Karpas-422 (cell line): ENCODE measurements at regions not wholly inside any gene's neighbourhood (a gene's known extent, or its start where the extent isn't known, plus 50 kb on each side); places are given as distances from the start of the nearest gene placed in this dataset.

Experiments used
- DNase-seq: peaks from one replicate; pipeline ENCODE4 v3.0.0-alpha.2; 2015
- H2AFZ ChIP-seq: fragments of 200-600 bp; sonication (generic); 2 replicates; pipeline ENCODE4 v1.6.1; 2014; ENCODE audit warnings: antibody characterized with exemption, low read length, mixed read lengths
- H3K27ac ChIP-seq: fragments of 200-600 bp; sonication (generic); 2 replicates; pipeline ENCODE4 v1.5.1; 2014; ENCODE audit warnings: mild to moderate bottlenecking, low read length, moderate library complexity
- H3K27me3 ChIP-seq: fragments of 200-600 bp; sonication (generic); 2 replicates; pipeline ENCODE4 v1.6.1; 2014; ENCODE audit warnings: low read length, mixed read lengths
- H3K36me3 ChIP-seq: fragments of 200-600 bp; sonication (generic); 2 replicates; pipeline ENCODE4 v1.6.1; 2014; ENCODE audit warnings: low read length, mixed read lengths; ENCODE audit not compliant: insufficient read depth
- H3K4me1 ChIP-seq: fragments of 200-600 bp; sonication (generic); 2 replicates; pipeline ENCODE4 v1.6.1; 2014; ENCODE audit warnings: mild to moderate bottlenecking, low read length, mixed read lengths
- H3K4me2 ChIP-seq: fragments of 200-600 bp; sonication (generic); 2 replicates; pipeline ENCODE4 v1.6.1; 2014; ENCODE audit warnings: low read length, low read depth, mild to moderate bottlenecking; ENCODE audit not compliant: poor library complexity, severe bottlenecking
- H3K4me3 ChIP-seq: fragments of 200-600 bp; sonication (generic); 2 replicates; pipeline ENCODE4 v1.5.1; 2014; ENCODE audit warnings: mild to moderate bottlenecking, antibody characterized with exemption, low read length, mixed read lengths
- H3K79me2 ChIP-seq: fragments of 200-600 bp; sonication (generic); 2 replicates; pipeline ENCODE4 v1.6.1; 2014; ENCODE audit warnings: mild to moderate bottlenecking, low read length, mixed read lengths
- H3K9ac ChIP-seq: fragments of 200-600 bp; sonication (generic); 2 replicates; pipeline ENCODE4 v1.6.0; 2014; ENCODE audit warnings: low read length
- H3K9me2 ChIP-seq: fragments of 200-600 bp; sonication (generic), shearing (Covaris generic); replicated peaks from 2 replicates; pipeline ENCODE4 v1.6.0; 2014; ENCODE audit warnings: mild to moderate bottlenecking, low read length, moderate library complexity; ENCODE audit not compliant: insufficient read depth
- H3K9me3 ChIP-seq: fragments of 300-700, 200-600 bp; sonication (generic); 2 replicates; pipeline ENCODE4 v1.6.1; 2014; ENCODE audit warnings: low read length, mixed read lengths
- H4K20me1 ChIP-seq: fragments of 200-600 bp; sonication (generic); 2 replicates; pipeline ENCODE4 v1.6.1; 2014; ENCODE audit warnings: mild to moderate bottlenecking, antibody characterized with exemption, low read length, low read depth; ENCODE audit not compliant: insufficient read depth

DNA sequence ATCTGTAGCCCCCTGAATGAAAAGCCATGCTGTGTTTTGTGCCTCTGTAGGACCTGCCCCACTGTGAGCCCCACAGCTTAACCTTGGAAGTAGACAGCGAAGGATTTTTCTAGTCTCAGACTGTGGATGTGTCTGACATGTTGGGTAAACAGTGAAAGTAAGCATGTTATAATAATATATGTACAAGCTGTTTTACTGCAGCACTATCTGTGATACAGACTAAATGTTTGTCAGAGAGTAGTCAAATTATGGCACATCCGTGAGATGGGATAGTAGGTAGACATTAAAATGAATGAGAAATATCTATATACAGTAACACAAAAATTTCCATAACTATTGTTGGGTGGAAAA lies 381.2 kb upstream of the NR3C2 start:
- Histone ChIP-seq H3K9me3 (no peaks in the 10 kb centered on the region), H3K4me2 (no peak overlapping the region), H4K20me1 (no peaks in the 10 kb centered on the region), H3K27ac (no peak overlapping the region), H3K4me3 (no peak overlapping the region), H3K27me3 (no peaks in the 10 kb centered on the region), H3K79me2 (no peaks in the 10 kb centered on the region), H3K4me1 (no peaks in the 10 kb centered on the region), H3K9me2 (peaks cover 3% of the 10 kb centered on the region; the same call in 1 of the 2 replicates), H3K36me3 (no peaks in the 10 kb centered on the region), H3K9ac (no peak overlapping the region), H2AFZ (no peak overlapping the region)
- DNase-seq: no peak

DNA sequence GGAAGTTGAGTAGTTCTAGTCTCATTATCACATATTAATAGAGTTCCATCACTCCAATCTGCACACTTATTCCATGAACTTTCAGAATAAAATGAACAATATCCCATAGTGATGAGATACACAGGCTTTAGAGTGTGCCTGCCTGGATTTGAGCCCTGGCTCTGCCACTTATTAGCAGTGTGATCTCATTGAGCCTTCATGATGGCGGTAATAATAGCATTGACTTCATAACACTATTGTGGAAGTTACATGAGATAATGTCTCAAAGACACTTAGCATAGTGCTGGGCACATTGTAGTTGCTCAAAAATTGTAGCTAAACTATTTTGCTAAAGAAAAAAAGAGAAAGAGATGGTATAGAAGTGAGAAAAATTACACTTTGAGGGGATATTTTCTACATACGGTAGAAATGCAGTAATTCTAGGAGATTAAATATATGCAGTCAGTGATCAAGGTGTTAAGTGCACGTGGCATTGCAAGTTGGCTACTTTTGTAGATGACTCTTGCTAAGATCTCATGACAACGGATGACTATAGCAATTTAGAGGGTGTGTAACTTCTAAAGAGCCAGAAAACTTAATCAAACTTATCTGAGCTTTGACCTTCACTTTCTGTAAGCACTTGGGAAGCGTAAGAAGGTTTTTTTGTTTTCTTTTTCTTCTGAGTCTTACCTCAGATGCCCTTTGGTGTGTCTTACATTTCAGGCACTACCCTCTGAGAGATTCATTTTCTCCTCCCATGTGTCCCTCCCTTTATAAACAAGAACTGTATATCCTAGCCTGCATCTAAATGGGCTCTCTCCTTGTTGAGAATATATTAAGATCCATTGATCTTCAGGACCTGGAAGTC lies 380.6 kb upstream of the NR3C2 start:
- H3K36me3 ChIP-seq: no peaks in the 10 kb centered on the region
- no peak overlapping the region for H3K27ac ChIP-seq
- no peaks in the 10 kb centered on the region for H3K79me2 ChIP-seq
- H3K4me1 ChIP-seq: no peaks in the 10 kb centered on the region
- H3K9ac ChIP-seq: no peak overlapping the region
- no peak for DNase-seq
- H3K9me3 ChIP-seq: no peaks in the 10 kb centered on the region
- H4K20me1 ChIP-seq: no peaks in the 10 kb centered on the region
- no peak overlapping the region for H2AFZ ChIP-seq
- no peaks in the 10 kb centered on the region for H3K27me3 ChIP-seq
- H3K4me2 ChIP-seq: no peak overlapping the region
- peaks cover 3% of the 10 kb centered on the region; the same call in 1 of the 2 replicates for H3K9me2 ChIP-seq
- H3K4me3 ChIP-seq: no peak overlapping the region

DNA sequence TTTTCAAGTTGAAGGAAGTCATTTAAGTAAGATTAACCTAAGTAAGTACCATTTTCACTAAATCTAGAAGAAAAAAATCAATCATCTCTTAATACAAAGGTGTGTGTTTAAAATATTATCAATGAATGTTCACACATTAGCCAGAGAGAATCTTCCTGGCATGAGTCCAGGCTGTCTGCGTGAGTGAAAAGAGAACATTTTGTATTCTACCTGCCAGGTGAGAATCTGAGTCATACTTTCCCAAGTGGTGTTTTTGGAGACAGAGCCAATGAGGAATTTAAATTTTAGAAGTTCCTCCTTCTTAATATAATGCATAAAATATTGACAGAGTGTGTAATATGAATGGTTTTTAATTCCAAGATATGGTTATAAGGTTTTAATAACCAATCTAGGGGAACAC lies 371.8 kb upstream of the NR3C2 start:
- Histone ChIP-seq H3K79me2 (no peaks in the 10 kb centered on the region), H3K9ac (no peak overlapping the region), H3K36me3 (no peaks in the 10 kb centered on the region), H3K4me1 (no peaks in the 10 kb centered on the region), H3K27me3 (0 out of 2 replicates have a peak, but pooled peaks cover 2% of the 10 kb centered on the region), H3K9me2 (0 out of 2 replicates have a peak, but pooled peaks cover 3% of the 10 kb centered on the region), H3K4me2 (no peak overlapping the region), H2AFZ (no peak overlapping the region), H4K20me1 (no peaks in the 10 kb centered on the region), H3K4me3 (no peak overlapping the region), H3K9me3 (peaks cover 3% of the 10 kb centered on the region; the same call in 1 of the 2 replicates), H3K27ac (no peak overlapping the region)
- DNase-seq: no peak

DNA sequence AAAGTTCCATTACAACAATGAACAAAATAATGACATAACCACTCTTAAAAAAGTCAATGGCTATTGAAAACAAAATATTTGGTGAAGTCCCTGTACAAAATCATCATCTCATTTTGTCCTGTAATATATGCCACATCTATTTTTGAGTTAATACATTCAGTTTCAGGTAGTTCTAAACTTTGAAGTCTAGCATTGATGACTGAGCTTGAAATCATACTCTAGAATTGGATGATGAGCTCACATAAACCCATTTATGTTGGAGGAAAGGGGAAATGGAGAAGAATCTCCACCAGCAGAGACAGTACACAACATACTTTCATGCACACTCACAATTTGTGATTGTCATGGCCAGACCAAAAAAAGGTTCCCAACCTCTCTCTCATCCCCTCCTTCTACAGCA lies 371.1 kb upstream of the NR3C2 start:
- Histone ChIP-seq H3K27ac (no peak overlapping the region), H3K4me1 (no peaks in the 10 kb centered on the region), H3K4me2 (no peak overlapping the region), H3K36me3 (no peaks in the 10 kb centered on the region), H3K9ac (no peak overlapping the region), H3K27me3 (0 out of 2 replicates have a peak, but pooled peaks cover 2% of the 10 kb centered on the region), H3K9me3 (peaks cover 3% of the 10 kb centered on the region; the same call in 1 of the 2 replicates), H2AFZ (no peak overlapping the region), H3K4me3 (no peak overlapping the region), H3K9me2 (0 out of 2 replicates have a peak, but pooled peaks cover 3% of the 10 kb centered on the region), H4K20me1 (no peaks in the 10 kb centered on the region), H3K79me2 (no peaks in the 10 kb centered on the region)
- no peak for DNase-seq

DNA sequence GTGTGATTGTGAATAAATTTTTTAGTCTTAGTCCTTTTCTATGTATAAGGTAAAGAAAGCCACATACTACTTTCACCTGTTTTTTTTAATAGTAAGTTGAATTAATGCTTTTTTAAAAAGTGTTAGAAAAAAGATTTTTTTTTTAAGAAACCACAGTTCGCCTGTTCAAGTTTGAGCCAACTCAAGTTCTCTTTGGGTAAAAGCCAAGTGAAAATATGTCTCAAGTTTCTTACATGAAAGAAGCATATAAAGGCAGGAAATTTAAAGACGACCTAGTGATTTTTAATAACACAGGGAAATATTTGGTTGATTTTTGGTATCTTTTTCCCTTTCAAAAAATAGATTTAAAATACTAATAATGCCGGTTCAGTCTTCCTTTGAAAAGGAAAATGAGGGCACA lies 369.9 kb upstream of the NR3C2 start:
- DNase-seq: no peak
- no peak overlapping the region for H3K27ac ChIP-seq
- no peaks in the 10 kb centered on the region for H3K4me1 ChIP-seq
- no peak overlapping the region for H3K9ac ChIP-seq
- H4K20me1 ChIP-seq: no peaks in the 10 kb centered on the region
- H3K4me2 ChIP-seq: no peak overlapping the region
- 0 out of 2 replicates have a peak, but pooled peaks cover 3% of the 10 kb centered on the region for H3K9me2 ChIP-seq
- H3K79me2 ChIP-seq: no peaks in the 10 kb centered on the region
- H2AFZ ChIP-seq: no peak overlapping the region
- H3K4me3 ChIP-seq: no peak overlapping the region
- H3K36me3 ChIP-seq: no peaks in the 10 kb centered on the region
- 0 out of 2 replicates have a peak, but pooled peaks cover 2% of the 10 kb centered on the region for H3K27me3 ChIP-seq
- H3K9me3 ChIP-seq: peaks cover 3% of the 10 kb centered on the region; the same call in 1 of the 2 replicates

DNA sequence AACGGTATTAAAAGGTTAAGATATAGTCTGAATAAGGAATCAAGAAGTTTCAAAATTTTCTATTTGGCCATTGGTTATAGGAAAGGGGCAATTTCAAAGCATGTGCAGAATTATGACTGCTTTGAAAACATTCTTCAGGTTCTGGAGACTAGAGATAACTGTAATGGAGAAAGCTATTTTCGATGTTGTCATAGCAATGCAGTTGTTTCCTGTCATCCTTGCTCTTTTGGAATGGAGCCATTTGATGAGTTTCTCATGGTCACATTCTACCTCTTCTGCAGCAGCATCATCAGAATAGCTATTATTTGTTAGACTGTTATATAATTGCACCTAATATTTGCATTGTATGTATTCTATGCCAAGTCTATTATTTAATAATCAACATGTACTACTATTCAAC lies 368.2 kb upstream of the NR3C2 start:
- no peak for DNase-seq
- 0 out of 2 replicates have a peak, but pooled peaks cover 3% of the 10 kb centered on the region for H3K9me2 ChIP-seq
- no peak overlapping the region for H3K9ac ChIP-seq
- no peak overlapping the region for H3K4me3 ChIP-seq
- no peak overlapping the region for H2AFZ ChIP-seq
- no peak overlapping the region for H3K4me2 ChIP-seq
- no peaks in the 10 kb centered on the region for H3K79me2 ChIP-seq
- no peaks in the 10 kb centered on the region for H4K20me1 ChIP-seq
- no peaks in the 10 kb centered on the region for H3K36me3 ChIP-seq
- no peaks in the 10 kb centered on the region for H3K4me1 ChIP-seq
- no peak overlapping the region for H3K27ac ChIP-seq
- H3K9me3 ChIP-seq: peaks cover 3% of the 10 kb centered on the region; the same call in 1 of the 2 replicates
- 0 out of 2 replicates have a peak, but pooled peaks cover 2% of the 10 kb centered on the region for H3K27me3 ChIP-seq

DNA sequence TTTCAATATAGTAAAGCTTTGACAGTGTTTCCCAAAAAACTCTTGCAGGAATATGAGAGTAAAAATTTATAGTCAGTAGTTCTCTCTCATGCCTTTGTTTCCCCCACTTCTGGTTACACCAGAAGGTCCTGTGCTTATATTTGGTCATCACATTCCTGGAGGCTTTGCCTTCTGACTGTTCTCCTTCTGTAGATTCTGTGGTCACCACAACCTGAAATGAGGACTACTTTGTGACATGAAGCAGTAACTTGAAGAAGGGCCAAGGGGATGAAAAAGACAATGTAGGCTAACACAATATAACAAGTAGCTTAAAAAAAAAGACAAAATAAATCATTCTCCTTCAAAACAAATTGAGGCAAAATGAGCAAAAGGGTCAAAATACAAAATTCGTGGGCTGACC lies 366.2 kb upstream of the NR3C2 start:
- Histone ChIP-seq H3K27me3 (no peaks in the 10 kb centered on the region), H3K4me2 (no peak overlapping the region), H3K4me1 (no peaks in the 10 kb centered on the region), H3K4me3 (no peak overlapping the region), H2AFZ (no peak overlapping the region), H3K79me2 (no peaks in the 10 kb centered on the region), H3K9ac (no peak overlapping the region), H3K9me3 (peaks cover 3% of the 10 kb centered on the region; the same call in 1 of the 2 replicates), H4K20me1 (no peaks in the 10 kb centered on the region), H3K9me2 (0 out of 2 replicates have a peak, but pooled peaks cover 3% of the 10 kb centered on the region), H3K36me3 (no peaks in the 10 kb centered on the region), H3K27ac (no peak overlapping the region)
- DNase-seq: no peak

DNA sequence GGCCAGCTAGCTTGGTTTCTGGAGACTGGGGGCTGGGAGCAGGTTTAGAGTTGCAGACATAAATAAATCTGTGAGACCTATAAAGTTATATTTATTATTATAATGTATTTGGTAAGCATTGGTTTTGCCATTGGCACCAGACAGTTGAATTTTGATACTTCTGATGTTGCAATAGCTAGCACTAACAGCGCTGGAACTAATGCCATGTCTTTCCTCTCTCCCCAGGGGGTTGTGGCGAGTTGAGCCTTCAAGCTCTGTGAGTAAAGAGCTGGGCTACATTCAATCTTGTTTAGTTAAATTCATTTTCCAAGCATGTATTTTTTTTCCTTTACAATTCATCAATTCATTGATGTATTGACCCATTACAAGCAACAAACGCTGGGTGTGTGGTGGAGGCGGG lies 358.7 kb upstream of the NR3C2 start:
- no peak for DNase-seq
- H3K27ac ChIP-seq: no peak overlapping the region
- peaks cover 6% of the 10 kb centered on the region; the same call in 1 of the 2 replicates for H3K9me3 ChIP-seq
- H3K36me3 ChIP-seq: no peaks in the 10 kb centered on the region
- H3K4me1 ChIP-seq: no peaks in the 10 kb centered on the region
- H3K9ac ChIP-seq: no peak overlapping the region
- H3K79me2 ChIP-seq: no peaks in the 10 kb centered on the region
- H3K9me2 ChIP-seq: peaks cover 7% of the 10 kb centered on the region; the same call in 1 of the 2 replicates
- H2AFZ ChIP-seq: no peak overlapping the region
- no peaks in the 10 kb centered on the region for H3K27me3 ChIP-seq
- no peaks in the 10 kb centered on the region for H4K20me1 ChIP-seq
- H3K4me3 ChIP-seq: no peak overlapping the region
- no peak overlapping the region for H3K4me2 ChIP-seq
